Esophagus muscularis mucosa (tissue), 4 donors: ENCODE measurements at regions not wholly inside any gene's neighbourhood (a gene's known extent, or its start where the extent isn't known, plus 50 kb on each side); places are given as distances from the start of the nearest gene placed in this dataset.
"Not testable (repeated sequence)": the region's sequence is repeated elsewhere in the genome, so short reads cannot be mapped to it uniquely, and the experiment has no call there.

Source experiments
- DNase-seq: peaks from one replicate; pipeline ENCODE4 v3.0.0-alpha.2; 2017; ENCODE audit errors: extremely low spot score
- H3K27ac ChIP-seq, 4 donors: fragments of 200-600 bp; sonication (generic); replicated peaks in 1 of 4; 1 replicate in 3 of 4; 2 replicates in 1 of 4; pipeline ENCODE4 v1.5.1; 2016 to 2019; ENCODE audit warnings: mild to moderate bottlenecking in 1 of 4
- H3K27me3 ChIP-seq, 4 donors: fragments of 200-600 bp; sonication (generic); one replicate each; pipeline versions ENCODE4 v1.5.1 to v1.6.0; 2016 to 2019
- H3K36me3 ChIP-seq, 4 donors: fragments of 200-600 bp; sonication (generic); one replicate each; pipeline ENCODE4 v1.5.1; 2016 to 2019
- H3K4me1 ChIP-seq, 4 donors: fragments of 200-600 bp; sonication (generic); one replicate each; pipeline ENCODE4 v1.5.1; 2016 to 2019
- H3K4me3 ChIP-seq, 4 donors: fragments of 200-600 bp; sonication (generic); 1 replicate in 2 of 4; 2 replicates in 2 of 4; pipeline ENCODE4 v1.5.1; 2016 to 2019; ENCODE audit warnings: mild to moderate bottlenecking in 4 of 4, moderate library complexity in 1 of 4
- H3K9me3 ChIP-seq, 4 donors: fragments of 200-600 bp; sonication (generic); 1 replicate in 3 of 4; 2 replicates in 1 of 4; pipeline ENCODE4 v1.5.1; 2016 to 2019
- POLR2AphosphoS5 ChIP-seq, 2 donors: sonication (generic); formaldehyde crosslinking; IDR thresholded peaks; one replicate each; pipeline ENCODE4 v1.6.1; 2017; ENCODE audit warnings: antibody characterized with exemption in 2 of 2
- WGBS: methylation state at CpG from one replicate; pipeline ENCODE4 v1.1.5; 2018; 5-methylcytosine and 5-hydroxymethylcytosine counted together
- intact Hi-C: fragments of 100-400 bp; cut with DNase I; formaldehyde crosslinking; loops from one replicate; pipeline ENCODE4 v1.15.1; 2023

DNA sequence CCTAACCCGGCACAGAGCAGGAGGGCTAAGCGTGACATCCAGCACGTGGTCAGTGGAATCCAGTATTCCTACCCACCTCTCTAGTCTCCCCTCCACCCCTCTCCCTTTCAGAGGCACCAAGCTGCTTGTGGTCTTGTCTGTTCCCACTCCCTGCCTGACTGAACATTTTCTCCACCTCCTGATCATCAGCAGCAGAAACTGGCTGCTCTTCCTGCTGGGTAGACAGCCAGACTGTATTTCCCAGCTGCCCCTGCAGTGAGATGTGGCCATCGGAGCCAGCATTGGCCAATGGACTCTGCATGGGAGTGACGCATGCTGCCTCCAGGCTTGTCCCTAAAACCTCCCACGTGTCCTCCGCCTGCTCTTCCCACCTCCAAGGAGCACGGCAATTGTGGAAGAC is 143.8 kb downstream of the OR4F15 start:
- H3K4me1 ChIP-seq, H3K9me3 ChIP-seq, H3K27ac ChIP-seq, H3K36me3 ChIP-seq, H3K4me3 ChIP-seq, DNase-seq, intact Hi-C loops, H3K27me3 ChIP-seq: not testable (repeated sequence)
- peak in 1 of 2 donors; percentile 30 for TF ChIP-seq POLR2AphosphoS5 (IDR thresholded peaks at IDR 0.05)
- WGBS, result 38% methylated on average over 4 of the region's 8 CpGs

DNA sequence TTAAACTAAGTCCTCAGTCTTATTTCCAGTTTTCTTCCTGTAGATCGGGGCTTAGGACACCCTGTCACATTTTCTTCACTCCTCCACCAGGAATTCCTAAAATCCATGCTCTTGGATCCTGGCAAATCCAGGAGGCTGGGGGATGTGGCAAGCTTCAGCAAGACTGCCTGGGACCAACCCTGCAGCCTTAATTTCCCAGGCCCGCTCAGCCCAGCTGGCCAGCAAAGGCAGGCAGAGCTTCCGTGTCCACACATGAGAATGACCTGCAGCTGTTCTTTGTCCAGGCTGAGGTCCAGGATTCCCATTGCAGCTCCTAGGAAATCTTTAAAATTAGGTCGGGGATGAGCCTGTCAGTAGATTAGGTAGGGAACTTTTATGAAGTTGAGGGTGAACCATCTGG is 146.7 kb downstream of the OR4F15 start:
- intact Hi-C loops, H3K9me3 ChIP-seq, H3K27ac ChIP-seq, H3K27me3 ChIP-seq, H3K4me1 ChIP-seq, H3K4me3 ChIP-seq, H3K36me3 ChIP-seq: not testable (repeated sequence)
- no CpG with 5 or more reads among the region's 4 CpGs for WGBS
- DNase-seq, result peak; percentile 91

DNA sequence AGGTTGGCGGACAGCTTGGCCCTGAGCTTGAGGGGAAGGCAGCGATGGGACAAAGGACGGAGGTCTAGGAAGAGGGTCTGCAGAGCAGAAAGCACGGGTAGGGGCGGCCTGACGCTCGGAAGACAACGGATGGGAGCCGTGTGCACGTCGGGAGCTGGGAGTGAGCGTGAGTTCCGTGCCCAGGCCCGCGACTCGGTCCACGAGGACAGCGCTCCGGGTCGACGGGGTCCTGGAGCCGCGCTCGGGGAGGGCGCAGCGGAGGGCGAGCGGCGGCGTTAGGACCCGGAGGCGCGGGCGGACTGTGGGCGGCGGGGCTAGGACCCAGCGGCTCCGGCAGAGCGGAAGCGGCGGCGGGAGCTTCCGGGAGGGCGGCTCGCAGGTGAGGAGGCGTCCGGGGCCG is 149.3 kb downstream of the OR4F15 start:
- H3K9me3 ChIP-seq, intact Hi-C loops, H3K27ac ChIP-seq, H3K27me3 ChIP-seq, DNase-seq, H3K36me3 ChIP-seq: not testable (repeated sequence)
- H3K4me1 ChIP-seq, result peaks cover 5 to 13% (median 8%) of the 10 kb centered on the region in 4 donors
- H3K4me3 ChIP-seq, result peak overlapping the region in 1 of 4 donors; percentile 56
- WGBS, result no CpG with 5 or more reads among the region's 48 CpGs

DNA sequence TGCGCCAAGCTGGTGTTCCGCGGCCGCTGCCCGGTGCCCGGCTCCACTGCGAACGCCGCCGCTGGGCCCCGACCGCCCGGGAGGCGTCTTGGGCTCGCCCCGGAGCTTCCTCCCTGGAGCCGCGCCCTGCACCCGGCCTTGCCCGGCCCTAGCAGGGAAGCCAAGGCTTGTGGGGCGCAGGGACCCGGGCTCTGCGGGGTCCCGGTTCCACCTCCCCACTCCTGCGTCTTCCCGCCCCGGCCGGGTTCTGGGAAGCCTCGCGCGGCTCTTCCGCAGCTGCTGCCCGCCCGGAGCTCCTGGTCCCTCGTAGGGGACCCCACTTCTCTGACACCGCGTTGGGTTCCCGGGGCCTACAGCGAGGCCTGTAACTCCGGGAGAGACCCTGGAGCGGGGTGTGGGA is 149.8 kb downstream of the OR4F15 start:
- H3K27me3 ChIP-seq, intact Hi-C loops, H3K9me3 ChIP-seq, H3K36me3 ChIP-seq, DNase-seq, H3K27ac ChIP-seq: not testable (repeated sequence)
- H3K4me3 ChIP-seq, result peak overlapping the region in 2 of 4 donors; percentile 46 to 56
- no CpG with 5 or more reads among the region's 41 CpGs for WGBS
- H3K4me1 ChIP-seq, result peaks cover 5 to 13% (median 8%) of the 10 kb centered on the region in 4 donors

DNA sequence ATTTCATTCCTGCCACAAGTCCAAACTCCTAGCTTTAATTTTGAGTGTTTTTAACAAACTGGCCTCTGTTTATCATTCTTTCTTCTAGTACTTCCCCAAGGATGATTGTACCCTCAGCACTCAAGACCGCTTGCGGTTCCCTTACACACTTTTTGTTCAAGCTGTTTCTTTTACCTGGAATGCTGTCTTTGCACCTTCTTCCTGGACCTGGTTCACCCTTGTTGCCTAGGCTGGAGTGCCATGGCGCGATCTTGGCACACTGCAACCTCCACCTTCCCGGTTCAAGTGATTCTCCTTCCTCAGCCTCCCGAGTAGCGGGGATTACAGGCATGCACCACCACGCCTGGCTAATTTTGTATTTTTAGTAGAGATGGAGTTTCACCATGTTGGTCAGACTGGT is 151.7 kb downstream of the OR4F15 start:
- H3K27ac ChIP-seq, H3K36me3 ChIP-seq, H3K4me3 ChIP-seq, H3K27me3 ChIP-seq, DNase-seq, intact Hi-C loops, H3K9me3 ChIP-seq: not testable (repeated sequence)
- 98% methylated on average over 8 of the region's 8 CpGs for WGBS
- H3K4me1 ChIP-seq, result peaks cover 5 to 13% (median 8%) of the 10 kb centered on the region in 4 donors

DNA sequence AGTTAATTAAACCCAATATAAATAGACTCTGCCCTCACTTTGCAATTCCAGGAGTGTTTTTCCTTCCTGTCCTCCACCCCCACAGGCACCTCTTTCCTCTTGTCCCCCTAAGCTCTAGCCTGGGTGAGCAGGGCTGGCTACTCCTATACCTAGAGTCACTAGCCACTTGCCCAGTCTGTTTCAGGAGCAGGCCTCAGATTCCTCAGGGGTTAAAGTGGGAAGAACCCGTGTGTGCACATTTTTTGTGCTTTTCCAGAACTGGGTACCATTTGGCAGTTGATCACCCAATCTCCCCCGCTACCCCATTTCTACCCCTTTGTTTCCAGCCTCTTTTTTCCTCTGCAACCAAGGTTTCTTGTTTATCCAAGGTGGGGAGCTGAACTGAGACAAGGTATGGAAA is 153.4 kb downstream of the OR4F15 start:
- not testable (repeated sequence) for H3K4me3 ChIP-seq

DNA sequence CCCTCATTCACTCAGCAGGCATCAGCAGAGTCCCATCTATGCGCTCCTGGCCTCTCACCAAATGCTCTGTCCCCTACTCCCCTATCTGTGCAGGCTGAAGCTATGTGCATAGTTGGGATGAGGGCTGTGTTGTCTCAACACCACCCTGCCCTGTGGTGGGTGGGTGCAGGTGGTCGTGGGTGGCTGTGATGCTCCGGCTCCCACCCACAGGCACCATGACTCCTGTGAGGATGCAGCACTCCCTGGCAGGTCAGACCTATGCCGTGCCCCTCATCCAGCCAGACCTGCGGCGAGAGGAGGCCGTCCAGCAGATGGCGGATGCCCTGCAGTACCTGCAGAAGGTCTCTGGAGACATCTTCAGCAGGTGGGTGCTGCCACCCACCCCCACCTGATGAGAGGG is 153.9 kb downstream of the OR4F15 start:
- 96% methylated on average over 8 of the region's 8 CpGs for WGBS

More for the DNA sequence above, 153.4 kb downstream of the OR4F15 start:
- DNase-seq, intact Hi-C loops, H3K27ac ChIP-seq, H3K27me3 ChIP-seq, H3K9me3 ChIP-seq, H3K36me3 ChIP-seq: not testable (repeated sequence)
- 83% methylated on average over 2 of the region's 2 CpGs for WGBS
- H3K4me1 ChIP-seq, result peaks cover 5 to 13% (median 8%) of the 10 kb centered on the region in 4 donors

DNA sequence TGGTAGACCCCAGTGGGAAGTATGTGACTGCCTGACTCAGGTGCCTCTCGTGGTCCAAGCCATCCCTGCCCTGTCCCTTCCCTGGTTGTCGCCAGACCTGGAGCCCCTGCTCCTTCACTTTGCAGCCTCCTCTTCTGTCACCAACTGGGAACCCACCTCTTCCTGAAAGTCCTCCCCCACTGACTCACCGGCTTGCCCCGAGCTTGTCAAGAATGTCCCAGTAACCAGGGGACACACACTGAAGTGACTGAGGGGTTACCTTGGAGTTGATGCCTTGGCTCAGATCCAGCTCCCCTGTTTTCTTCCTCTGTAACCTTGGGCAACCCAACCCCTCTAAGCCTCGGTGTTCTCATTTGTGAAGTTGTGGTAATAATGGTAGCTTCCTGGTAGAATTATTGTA is 155.4 kb downstream of the OR4F15 start:
- H3K27me3 ChIP-seq, intact Hi-C loops, H3K27ac ChIP-seq, H3K36me3 ChIP-seq, H3K9me3 ChIP-seq, H3K4me3 ChIP-seq, DNase-seq: not testable (repeated sequence)
- H3K4me1 ChIP-seq, result peaks cover 5 to 13% (median 8%) of the 10 kb centered on the region in 4 donors
- 100% methylated on average over 1 of the region's 5 CpGs for WGBS

More for the DNA sequence above, 153.9 kb downstream of the OR4F15 start:
- H3K9me3 ChIP-seq, H3K27me3 ChIP-seq, intact Hi-C loops, H3K4me3 ChIP-seq, H3K27ac ChIP-seq, H3K36me3 ChIP-seq: not testable (repeated sequence)
- H3K4me1 ChIP-seq, result peaks cover 5 to 13% (median 8%) of the 10 kb centered on the region in 4 donors
- peak; percentile 81 for DNase-seq

DNA sequence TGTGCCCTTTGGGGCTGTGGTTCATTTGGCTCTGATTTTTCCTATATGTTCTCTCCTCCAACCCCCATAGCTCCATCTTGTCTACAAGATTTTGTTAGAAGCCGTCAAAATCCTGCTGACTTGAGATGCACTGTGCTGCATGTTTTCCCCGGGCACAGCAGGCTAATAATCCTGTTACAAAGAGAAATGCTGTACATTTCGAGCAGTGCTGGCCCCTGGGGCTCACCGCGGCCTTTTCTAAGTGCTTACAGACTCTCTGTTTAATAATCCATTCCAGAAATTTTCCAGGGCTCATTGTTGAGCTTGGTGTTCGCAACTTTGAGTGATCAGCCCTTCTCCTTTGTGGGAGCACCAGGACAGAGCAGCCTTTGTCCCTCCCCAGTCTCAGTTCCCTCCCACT is 158.6 kb downstream of the OR4F15 start:
- DNase-seq, H3K27ac ChIP-seq, intact Hi-C loops, H3K9me3 ChIP-seq, H3K27me3 ChIP-seq, H3K4me3 ChIP-seq, H3K4me1 ChIP-seq, H3K36me3 ChIP-seq: not testable (repeated sequence)
- WGBS, result 69% methylated on average over 5 of the region's 6 CpGs

DNA sequence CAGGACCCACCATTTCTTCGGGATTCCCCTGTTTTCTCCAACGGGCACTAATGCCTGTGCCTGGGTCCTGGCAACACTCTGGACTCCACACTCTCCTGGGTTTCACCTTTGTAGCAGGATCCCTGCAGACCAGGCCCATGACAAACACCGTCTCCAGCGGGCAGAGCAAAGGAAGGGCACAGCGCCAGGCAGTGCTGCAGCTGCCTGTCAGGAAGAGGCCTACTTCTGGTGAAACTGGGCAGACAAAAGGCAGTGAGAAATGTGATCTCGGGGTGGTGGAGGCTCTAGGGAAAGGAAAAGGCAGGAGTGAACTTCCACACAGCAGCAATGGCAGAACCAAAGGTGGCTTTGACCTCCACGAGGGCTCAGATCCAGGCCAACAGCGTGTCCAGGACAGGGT is 165.3 kb downstream of the OR4F15 start:
- H3K4me1 ChIP-seq, intact Hi-C loops, DNase-seq, H3K36me3 ChIP-seq, H3K9me3 ChIP-seq, H3K27ac ChIP-seq, H3K27me3 ChIP-seq, H3K4me3 ChIP-seq: not testable (repeated sequence)
- WGBS, result no CpG with 5 or more reads among the region's 8 CpGs

DNA sequence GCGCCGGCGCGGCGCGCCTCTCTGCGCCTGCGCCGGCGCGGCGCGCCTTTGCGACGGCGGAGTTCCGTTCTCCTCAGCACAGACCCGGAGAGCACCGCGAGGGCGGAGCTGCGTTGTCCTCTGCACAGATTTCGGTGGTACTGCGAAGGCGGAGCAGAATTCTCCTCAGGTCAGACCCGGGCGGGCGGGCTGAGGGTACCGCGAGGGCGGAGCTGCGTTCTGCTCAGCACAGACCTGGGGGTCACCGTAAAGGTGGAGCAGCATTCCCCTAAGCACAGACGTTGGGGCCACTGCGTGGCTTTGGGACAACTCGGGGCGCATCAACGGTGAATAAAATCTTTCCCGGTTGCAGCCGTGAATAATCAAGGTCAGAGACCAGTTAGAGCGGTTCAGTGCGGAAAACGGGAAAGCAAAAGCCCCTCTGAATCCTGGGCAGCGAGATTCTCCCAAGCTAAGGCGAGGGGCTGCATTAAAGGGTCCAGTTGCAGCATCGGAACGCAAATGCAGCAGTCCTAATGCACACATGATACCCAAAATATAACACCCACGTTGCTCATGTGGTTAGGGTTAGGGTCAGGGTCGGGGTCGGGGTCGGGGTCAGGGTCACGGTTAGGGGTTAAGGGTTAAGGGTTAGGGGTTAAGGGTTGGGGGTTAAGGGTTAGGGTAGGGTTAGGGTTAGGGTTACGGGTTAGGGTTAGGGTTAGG is 168.4 kb downstream of the OR4F15 start:
- H3K4me3 ChIP-seq, intact Hi-C loops: not testable (repeated sequence)
- WGBS, result 83% methylated on average over 53 of the region's 53 CpGs

More for the DNA sequence above, 168.4 kb downstream of the OR4F15 start:
- not testable (repeated sequence) for H3K4me1 ChIP-seq, H3K9me3 ChIP-seq, H3K27ac ChIP-seq, H3K27me3 ChIP-seq, H3K36me3 ChIP-seq
- peak; percentile 42 for DNase-seq
